ENCODE measurements at regions not wholly inside any gene's neighbourhood (a gene's known extent, or its start where the extent isn't known, plus 50 kb on each side); places are given as distances from the start of the nearest gene placed in this dataset.
"Not testable (repeated sequence)": the region's sequence is repeated elsewhere in the genome, so short reads cannot be mapped to it uniquely, and the experiment has no call there.

GRCh38 chr5:12175914-12176585 is 271.8 kb upstream of the CTNND2 start:
- peak in 1 of 2 experiments; percentile 23 for DNase-seq (ENCODE audit: low read depth in 1 of 2, low spot score in 1 of 2)
- in situ Hi-C loops (cut with HindIII; ENCODE audit: low pct_unique_long_range_greater_than_20kb, low sequenced_read_pairs) = no loop called here
- TF ChIP-seq JUND (IDR thresholded peaks at IDR 0.05; ENCODE audit: low read depth) = no peak

GRCh38 chr5:12174734-12175133 is 270.5 kb upstream of the CTNND2 start:
- in situ Hi-C loops (cut with HindIII; ENCODE audit: low pct_unique_long_range_greater_than_20kb, low sequenced_read_pairs) = no loop called here
- DNase-seq (ENCODE audit: low read depth in 1 of 2, low spot score in 1 of 2) = no peak
- TF ChIP-seq JUND (IDR thresholded peaks at IDR 0.05; ENCODE audit: low read depth) = no peak

- TF ChIP-seq JUND (IDR thresholded peaks at IDR 0.05; ENCODE audit: low read depth) = no peak
- no peak for DNase-seq (ENCODE audit: low read depth in 1 of 2, low spot score in 1 of 2)
Observed at GRCh38 chr5:12169536-12169935, 265.3 kb upstream of the CTNND2 start.

GRCh38 chr5:12162863-12163262 is 258.6 kb upstream of the CTNND2 start:
- no peak for TF ChIP-seq JUND (IDR thresholded peaks at IDR 0.05; ENCODE audit: low read depth)
- DNase-seq (ENCODE audit: low read depth in 1 of 2, low spot score in 1 of 2) = no peak
- in situ Hi-C loops (cut with HindIII; ENCODE audit: low pct_unique_long_range_greater_than_20kb, low sequenced_read_pairs) = no loop called here

More at GRCh38 chr5:12169536-12169935, 265.3 kb upstream of the CTNND2 start:
- in situ Hi-C loops (cut with HindIII; ENCODE audit: low pct_unique_long_range_greater_than_20kb, low sequenced_read_pairs) = no loop called here

GRCh38 chr5:12147513-12147912 is 243.3 kb upstream of the CTNND2 start:
- no peak for TF ChIP-seq JUND (IDR thresholded peaks at IDR 0.05; ENCODE audit: low read depth)
- in situ Hi-C loops (cut with HindIII; ENCODE audit: low pct_unique_long_range_greater_than_20kb, low sequenced_read_pairs) = no loop called here
- DNase-seq (ENCODE audit: low read depth in 1 of 2, low spot score in 1 of 2) = no peak

- no peak for TF ChIP-seq JUND (IDR thresholded peaks at IDR 0.05; ENCODE audit: low read depth)
- DNase-seq (ENCODE audit: low read depth in 1 of 2, low spot score in 1 of 2) = no peak
- in situ Hi-C loops (cut with HindIII; ENCODE audit: low pct_unique_long_range_greater_than_20kb, low sequenced_read_pairs) = no loop called here
Observed at GRCh38 chr5:12141496-12141895, 237.2 kb upstream of the CTNND2 start.

- no peak for DNase-seq (ENCODE audit: low read depth in 1 of 2, low spot score in 1 of 2)
- in situ Hi-C loops (cut with HindIII; ENCODE audit: low pct_unique_long_range_greater_than_20kb, low sequenced_read_pairs) = no loop called here
- no peak for TF ChIP-seq JUND (IDR thresholded peaks at IDR 0.05; ENCODE audit: low read depth)
Observed at GRCh38 chr5:12133520-12133919, 229.3 kb upstream of the CTNND2 start.

- DNase-seq (ENCODE audit: low read depth in 1 of 2, low spot score in 1 of 2); in situ Hi-C loops (cut with HindIII; ENCODE audit: low pct_unique_long_range_greater_than_20kb, low sequenced_read_pairs): not testable (repeated sequence)
Observed at GRCh38 chr5:12131020-12131419, 226.8 kb upstream of the CTNND2 start.

- no peak for DNase-seq (ENCODE audit: low read depth in 1 of 2, low spot score in 1 of 2)
- in situ Hi-C loops (cut with HindIII; ENCODE audit: low pct_unique_long_range_greater_than_20kb, low sequenced_read_pairs) = no loop called here
- no peak for TF ChIP-seq JUND (IDR thresholded peaks at IDR 0.05; ENCODE audit: low read depth)
Observed at GRCh38 chr5:12125895-12126294, 221.6 kb upstream of the CTNND2 start.

GRCh38 chr5:12119657-12120056 is 215.4 kb upstream of the CTNND2 start:
- no peak for TF ChIP-seq JUND (IDR thresholded peaks at IDR 0.05; ENCODE audit: low read depth)
- in situ Hi-C loops (cut with HindIII; ENCODE audit: low pct_unique_long_range_greater_than_20kb, low sequenced_read_pairs) = no loop called here
- DNase-seq (ENCODE audit: low read depth in 1 of 2, low spot score in 1 of 2) = no peak

- in situ Hi-C loops (cut with HindIII; ENCODE audit: low pct_unique_long_range_greater_than_20kb, low sequenced_read_pairs) = no loop called here
- no peak for DNase-seq (ENCODE audit: low read depth in 1 of 2, low spot score in 1 of 2)
- no peak for TF ChIP-seq JUND (IDR thresholded peaks at IDR 0.05; ENCODE audit: low read depth)
Observed at GRCh38 chr5:12114075-12114474, 209.8 kb upstream of the CTNND2 start.

- in situ Hi-C loops (cut with HindIII; ENCODE audit: low pct_unique_long_range_greater_than_20kb, low sequenced_read_pairs) = no loop called here
- DNase-seq (ENCODE audit: low read depth in 1 of 2, low spot score in 1 of 2) = no peak
- no peak for TF ChIP-seq JUND (IDR thresholded peaks at IDR 0.05; ENCODE audit: low read depth)
Observed at GRCh38 chr5:12113062-12113461, 208.8 kb upstream of the CTNND2 start.

GRCh38 chr5:12111261-12111660 is 207.0 kb upstream of the CTNND2 start:
- in situ Hi-C loops (cut with HindIII; ENCODE audit: low pct_unique_long_range_greater_than_20kb, low sequenced_read_pairs) = no loop called here
- no peak for DNase-seq (ENCODE audit: low read depth in 1 of 2, low spot score in 1 of 2)
- no peak for TF ChIP-seq JUND (IDR thresholded peaks at IDR 0.05; ENCODE audit: low read depth)

- no peak for TF ChIP-seq JUND (IDR thresholded peaks at IDR 0.05; ENCODE audit: low read depth)
- no peak for DNase-seq (ENCODE audit: low read depth in 1 of 2, low spot score in 1 of 2)
- in situ Hi-C loops (cut with HindIII; ENCODE audit: low pct_unique_long_range_greater_than_20kb, low sequenced_read_pairs) = no loop called here
Observed at GRCh38 chr5:12110629-12111028, 206.4 kb upstream of the CTNND2 start.

Measured in T47D (cell line).